ENCODE measurements at regions not wholly inside any gene's neighbourhood (a gene's known extent, or its start where the extent isn't known, plus 50 kb on each side); places are given as distances from the start of the nearest gene placed in this dataset.

DNA sequence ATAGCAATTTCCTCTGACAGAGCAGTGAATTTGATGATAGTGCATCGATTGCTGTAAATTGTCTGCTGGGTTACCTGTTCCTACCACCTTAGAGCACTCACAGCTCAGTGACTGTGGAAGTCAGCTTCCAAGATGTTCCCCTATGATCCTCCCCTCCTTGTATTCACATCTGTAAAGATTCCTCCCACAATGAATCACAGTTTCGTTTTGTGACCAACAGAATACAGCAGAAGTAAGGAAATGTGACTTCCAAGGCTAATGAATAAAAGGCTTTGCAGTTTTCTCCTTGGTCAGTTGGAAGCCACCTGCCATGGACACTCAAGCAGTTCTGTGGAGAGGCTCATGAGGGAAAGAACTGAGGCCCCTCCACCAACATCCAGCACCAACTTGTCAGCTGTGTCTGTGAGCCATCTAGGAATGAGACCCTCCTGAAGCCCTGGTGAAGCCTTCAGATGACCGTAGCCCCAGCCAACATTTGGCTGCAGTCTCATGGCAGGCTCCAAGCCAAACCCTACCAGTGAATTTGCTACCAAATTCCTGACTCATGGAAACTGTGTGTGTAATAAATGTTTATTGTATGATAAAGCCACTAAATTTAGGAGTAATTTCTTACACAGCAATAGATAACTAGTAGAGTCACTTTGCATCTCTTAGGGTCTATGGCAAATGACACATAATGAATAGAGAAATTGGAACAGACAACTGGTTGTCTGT is 309.5 kb upstream of the NPVF start:
- no peak overlapping the region for H3K27ac Mint-ChIP-seq
- 100% methylated on average over 1 of the region's 3 CpGs for WGBS (ENCODE audit: insufficient coverage)
- ChIA-PET CTCF (interaction anchor here in 1 of 2 donors (0.6 kb wide), 1 partner anchor 19 kb away, joined by 3 read pairs; no protein-coding TSS in a partner anchor), POLR2A (no interaction called here)
- no peak for DNase-seq
- H3K4me3 Mint-ChIP-seq = no peak overlapping the region
- peaks cover 4 to 9% (median 9%) of the 10 kb centered on the region in 3 donors for H3K4me1 Mint-ChIP-seq
- Histone ChIP-seq H3K4me1 (ENCODE audit: control insufficient read depth in 1 of 2, extremely low read depth in 1 of 2, insufficient read depth in 2 of 2, low read length in 2 of 2) (no peaks in the 10 kb centered on the region), H3K36me3 (ENCODE audit: control insufficient read depth in 2 of 2, extremely low read depth in 1 of 2, insufficient read depth in 1 of 2, low read length in 1 of 2) (no peaks in the 10 kb centered on the region), H3K27ac (ENCODE audit: low read length) (no peak overlapping the region), H3K9me3 (no peaks in the 10 kb centered on the region), H3K4me3 (ENCODE audit: control insufficient read depth in 1 of 2, extremely low read depth in 1 of 2, low read length in 1 of 2) (no peak overlapping the region), H3K27me3 (replicated peaks in 1 of 2; ENCODE audit: control insufficient read depth in 2 of 2, extremely low read depth in 1 of 2, insufficient read depth in 2 of 2, low read length in 1 of 2) (peaks cover 0 to under 1% of the 10 kb centered on the region in 2 experiments)
- no peaks in the 10 kb centered on the region for H3K36me3 Mint-ChIP-seq
- ATAC-seq (replicated peaks in 1 of 4) = no peak
- H3K27me3 Mint-ChIP-seq = peaks cover 4 to 9% of the 10 kb centered on the region in 2 donors
- H3K9me3 Mint-ChIP-seq = no peaks in the 10 kb centered on the region

DNA sequence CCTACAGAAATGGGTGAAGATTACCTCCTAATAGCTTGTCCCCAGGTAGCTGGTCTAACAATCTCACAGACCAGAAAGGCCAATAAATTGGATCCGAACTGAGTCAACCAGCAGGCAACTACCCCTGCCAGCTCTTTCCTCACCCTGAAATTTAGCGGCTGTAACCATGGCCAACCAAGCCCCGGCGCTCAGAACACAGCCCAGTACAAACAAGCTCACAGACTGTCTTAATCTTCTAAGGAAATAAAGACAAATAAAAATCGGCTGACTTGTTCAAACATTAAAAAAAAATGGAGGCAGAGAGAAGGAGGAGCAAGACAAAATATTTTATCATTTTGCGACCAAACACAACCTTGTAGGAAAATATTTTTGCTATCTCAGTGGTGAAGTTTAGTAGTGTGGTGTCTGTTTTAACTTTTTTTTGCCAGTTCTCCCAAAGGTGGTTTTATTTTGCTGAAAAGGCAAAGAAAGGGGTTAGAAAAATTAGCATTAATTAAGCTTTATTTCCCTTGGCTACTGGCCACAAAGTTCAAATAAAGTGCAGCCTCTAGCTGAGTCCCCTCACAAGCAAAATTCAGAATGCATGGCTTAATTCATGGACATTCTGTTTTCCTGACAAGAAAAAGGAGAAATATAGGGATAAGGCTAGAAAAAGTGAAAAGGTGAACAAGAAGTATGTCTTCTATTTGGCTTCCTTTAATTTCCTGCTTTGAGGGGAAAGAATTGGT is 313.0 kb upstream of the NPVF start:
- Histone ChIP-seq H3K9me3 (no peaks in the 10 kb centered on the region), H3K4me3 (ENCODE audit: control insufficient read depth in 1 of 2, extremely low read depth in 1 of 2, low read length in 1 of 2) (no peak overlapping the region), H3K4me1 (ENCODE audit: control insufficient read depth in 1 of 2, extremely low read depth in 1 of 2, insufficient read depth in 2 of 2, low read length in 2 of 2) (no peaks in the 10 kb centered on the region), H3K36me3 (ENCODE audit: control insufficient read depth in 2 of 2, extremely low read depth in 1 of 2, insufficient read depth in 1 of 2, low read length in 1 of 2) (no peaks in the 10 kb centered on the region), H3K27me3 (replicated peaks in 1 of 2; ENCODE audit: control insufficient read depth in 2 of 2, extremely low read depth in 1 of 2, insufficient read depth in 2 of 2, low read length in 1 of 2) (peaks cover 0 to 19% of the 10 kb centered on the region in 2 experiments), H3K27ac (ENCODE audit: low read length) (no peak overlapping the region)
- DNase-seq (no peak), ATAC-seq (replicated peaks in 1 of 4) (no peak)
- POLR2A ChIA-PET = interaction anchor here in 1 of 2 donors (0.7 kb wide), 2 partner anchors 151 to 211 kb away, joined by 3 to 4 read pairs; no protein-coding TSS in a partner anchor
- no peak overlapping the region for H3K4me3 Mint-ChIP-seq
- H3K36me3 Mint-ChIP-seq = no peaks in the 10 kb centered on the region
- peaks cover 22 to 26% of the 10 kb centered on the region in 2 donors for H3K27me3 Mint-ChIP-seq
- CTCF ChIA-PET = no interaction called here
- no peak overlapping the region for H3K27ac Mint-ChIP-seq
- H3K9me3 Mint-ChIP-seq = no peaks in the 10 kb centered on the region
- H3K4me1 Mint-ChIP-seq = peaks cover 4 to 9% (median 9%) of the 10 kb centered on the region in 3 donors
- WGBS (ENCODE audit: insufficient coverage) = 83% methylated on average over 2 of the region's 6 CpGs

- Mint-ChIP-seq H3K27ac (no peak overlapping the region), H3K9me3 (no peaks in the 10 kb centered on the region), H3K36me3 (no peaks in the 10 kb centered on the region), H3K27me3 (peaks cover 22 to 24% of the 10 kb centered on the region in 2 donors), H3K4me1 (peaks cover 4 to 9% (median 9%) of the 10 kb centered on the region in 3 donors), H3K4me3 (no peak overlapping the region)
- H3K9me3 ChIP-seq = no peaks in the 10 kb centered on the region
- H3K4me3 ChIP-seq (ENCODE audit: control insufficient read depth in 1 of 2, extremely low read depth in 1 of 2, low read length in 1 of 2) = no peak overlapping the region
- peaks cover 0 to 19% of the 10 kb centered on the region in 2 experiments for H3K27me3 ChIP-seq (replicated peaks in 1 of 2; ENCODE audit: control insufficient read depth in 2 of 2, extremely low read depth in 1 of 2, insufficient read depth in 2 of 2, low read length in 1 of 2)
- CTCF ChIA-PET = no interaction called here
- no peaks in the 10 kb centered on the region for H3K36me3 ChIP-seq (ENCODE audit: control insufficient read depth in 2 of 2, extremely low read depth in 1 of 2, insufficient read depth in 1 of 2, low read length in 1 of 2)
- WGBS (ENCODE audit: insufficient coverage) = 67% methylated on average over 3 of the region's 3 CpGs
- DNase-seq = no peak
- no peak overlapping the region for H3K27ac ChIP-seq (ENCODE audit: low read length)
- ATAC-seq (replicated peaks in 1 of 4) = no peak
- no peaks in the 10 kb centered on the region for H3K4me1 ChIP-seq (ENCODE audit: control insufficient read depth in 1 of 2, extremely low read depth in 1 of 2, insufficient read depth in 2 of 2, low read length in 2 of 2)
- POLR2A ChIA-PET = no interaction called here
Measured at GRCh38 chr7:25541877-25542276, 313.6 kb upstream of the NPVF start.

GRCh38 chr7:25543210-25543609 is 314.9 kb upstream of the NPVF start:
- ATAC-seq (replicated peaks in 1 of 4) (no peak), DNase-seq (no peak)
- Histone ChIP-seq H3K4me1 (ENCODE audit: control insufficient read depth in 1 of 2, extremely low read depth in 1 of 2, insufficient read depth in 2 of 2, low read length in 2 of 2) (no peaks in the 10 kb centered on the region), H3K36me3 (ENCODE audit: control insufficient read depth in 2 of 2, extremely low read depth in 1 of 2, insufficient read depth in 1 of 2, low read length in 1 of 2) (no peaks in the 10 kb centered on the region), H3K4me3 (ENCODE audit: control insufficient read depth in 1 of 2, extremely low read depth in 1 of 2, low read length in 1 of 2) (no peak overlapping the region), H3K27me3 (replicated peaks in 1 of 2; ENCODE audit: control insufficient read depth in 2 of 2, extremely low read depth in 1 of 2, insufficient read depth in 2 of 2, low read length in 1 of 2) (peaks cover 0 to 22% of the 10 kb centered on the region in 2 experiments), H3K9me3 (no peaks in the 10 kb centered on the region), H3K27ac (ENCODE audit: low read length) (no peak overlapping the region)
- CTCF ChIA-PET = no interaction called here
- peaks cover 22 to 24% of the 10 kb centered on the region in 2 donors for H3K27me3 Mint-ChIP-seq
- no peak overlapping the region for H3K27ac Mint-ChIP-seq
- H3K9me3 Mint-ChIP-seq = no peaks in the 10 kb centered on the region
- 87% methylated on average over 5 of the region's 7 CpGs for WGBS (ENCODE audit: insufficient coverage)
- POLR2A ChIA-PET = no interaction called here
- peaks cover 4 to 16% (median 9%) of the 10 kb centered on the region in 3 donors for H3K4me1 Mint-ChIP-seq
- H3K4me3 Mint-ChIP-seq = no peak overlapping the region
- H3K36me3 Mint-ChIP-seq = no peaks in the 10 kb centered on the region

GRCh38 chr7:25543798-25544197 is 315.5 kb upstream of the NPVF start:
- no peak for ATAC-seq (replicated peaks in 1 of 4)
- Mint-ChIP-seq H3K4me1 (peaks cover 3 to 12% (median 6%) of the 10 kb centered on the region in 3 donors), H3K4me3 (no peak overlapping the region), H3K27ac (no peak overlapping the region), H3K27me3 (peaks cover 22 to 28% of the 10 kb centered on the region in 2 donors), H3K36me3 (no peaks in the 10 kb centered on the region), H3K9me3 (no peaks in the 10 kb centered on the region)
- Histone ChIP-seq H3K27me3 (replicated peaks in 1 of 2; ENCODE audit: control insufficient read depth in 2 of 2, extremely low read depth in 1 of 2, insufficient read depth in 2 of 2, low read length in 1 of 2) (peaks cover 0 to 22% of the 10 kb centered on the region in 2 experiments), H3K27ac (ENCODE audit: low read length) (no peak overlapping the region), H3K36me3 (ENCODE audit: control insufficient read depth in 2 of 2, extremely low read depth in 1 of 2, insufficient read depth in 1 of 2, low read length in 1 of 2) (no peaks in the 10 kb centered on the region), H3K9me3 (no peaks in the 10 kb centered on the region), H3K4me3 (ENCODE audit: control insufficient read depth in 1 of 2, extremely low read depth in 1 of 2, low read length in 1 of 2) (no peak overlapping the region), H3K4me1 (ENCODE audit: control insufficient read depth in 1 of 2, extremely low read depth in 1 of 2, insufficient read depth in 2 of 2, low read length in 2 of 2) (no peaks in the 10 kb centered on the region)
- WGBS (ENCODE audit: insufficient coverage) = 100% methylated on average over 1 of the region's 2 CpGs
- ChIA-PET CTCF (no interaction called here), POLR2A (no interaction called here)
- no peak for DNase-seq

- H3K9me3 ChIP-seq = no peaks in the 10 kb centered on the region
- Mint-ChIP-seq H3K4me3 (no peak overlapping the region), H3K4me1 (peaks cover 0 to 8% (median 1%) of the 10 kb centered on the region in 3 donors), H3K27me3 (peaks cover 22 to 28% of the 10 kb centered on the region in 2 donors), H3K9me3 (no peaks in the 10 kb centered on the region), H3K27ac (no peak overlapping the region), H3K36me3 (no peaks in the 10 kb centered on the region)
- H3K4me1 ChIP-seq (ENCODE audit: control insufficient read depth in 1 of 2, extremely low read depth in 1 of 2, insufficient read depth in 2 of 2, low read length in 2 of 2) = no peaks in the 10 kb centered on the region
- ATAC-seq (replicated peaks in 1 of 4) = no peak
- peaks cover 0 to 22% of the 10 kb centered on the region in 2 experiments for H3K27me3 ChIP-seq (replicated peaks in 1 of 2; ENCODE audit: control insufficient read depth in 2 of 2, extremely low read depth in 1 of 2, insufficient read depth in 2 of 2, low read length in 1 of 2)
- no peaks in the 10 kb centered on the region for H3K36me3 ChIP-seq (ENCODE audit: control insufficient read depth in 2 of 2, extremely low read depth in 1 of 2, insufficient read depth in 1 of 2, low read length in 1 of 2)
- WGBS (ENCODE audit: insufficient coverage) = 93% methylated on average over 3 of the region's 5 CpGs
- H3K4me3 ChIP-seq (ENCODE audit: control insufficient read depth in 1 of 2, extremely low read depth in 1 of 2, low read length in 1 of 2) = no peak overlapping the region
- ChIA-PET POLR2A (no interaction called here), CTCF (no interaction called here)
- no peak for DNase-seq
- H3K27ac ChIP-seq (ENCODE audit: low read length) = no peak overlapping the region
Measured at GRCh38 chr7:25544254-25544653, 316.0 kb upstream of the NPVF start.
